Fibroblast of lung (primary cell): ENCODE measurements at regions not wholly inside any gene's neighbourhood (a gene's known extent, or its start where the extent isn't known, plus 50 kb on each side); places are given as distances from the start of the nearest gene placed in this dataset.

Experiments used
- DNase-seq, 2 donors: peaks; one replicate each; pipeline versions ENCODE4 v3.0.0 to v3.0.0-alpha.2; 2010; ENCODE audit warnings: low read depth in 2 of 2
- H2AFZ ChIP-seq: 2 replicates; pipeline ENCODE4 v1.5.1; 2012; ENCODE audit warnings: low read length, control low read depth, inconsistent platforms
- H3K27ac ChIP-seq: 2 replicates; pipeline ENCODE4 v1.5.1; 2011; ENCODE audit warnings: low read length, control low read depth; ENCODE audit not compliant: insufficient read depth
- H3K27me3 ChIP-seq: 2 replicates; pipeline ENCODE4 v1.5.1; 2011; ENCODE audit warnings: mild to moderate bottlenecking, low read length; ENCODE audit not compliant: control insufficient read depth, insufficient read depth
- H3K36me3 ChIP-seq: 2 replicates; pipeline ENCODE4 v1.5.1; 2011; ENCODE audit warnings: low read length; ENCODE audit not compliant: control insufficient read depth, insufficient read depth
- H3K4me1 ChIP-seq: 2 replicates; pipeline ENCODE4 v1.5.1; 2011; ENCODE audit warnings: low read length; ENCODE audit not compliant: control insufficient read depth, insufficient read depth; ENCODE audit errors: extremely low read depth
- H3K4me2 ChIP-seq: 2 replicates; pipeline ENCODE4 v1.5.1; 2011; ENCODE audit warnings: low read length, control low read depth; ENCODE audit not compliant: insufficient read depth; ENCODE audit errors: extremely low read depth
- H3K4me3 ChIP-seq, 4 experiments: fragments of 200-600 bp in 1 of 4; sonication (generic) in 1 of 4; replicated peaks in 1 of 4; 2 replicates each; pipeline ENCODE4 v1.5.1; 2011 to 2016; ENCODE audit warnings: low read length in 4 of 4, low read depth in 3 of 4, mild to moderate bottlenecking in 3 of 4, control low read depth in 2 of 4, inconsistent platforms in 1 of 4, mixed read lengths in 1 of 4; ENCODE audit not compliant: insufficient read depth in 1 of 4; ENCODE audit errors: control extremely low read depth in 1 of 4
- H3K79me2 ChIP-seq: 2 replicates; pipeline ENCODE4 v1.5.1; 2012; ENCODE audit warnings: mild to moderate bottlenecking, low read length, inconsistent platforms; ENCODE audit not compliant: control insufficient read depth, insufficient read depth
- H3K9ac ChIP-seq: 2 replicates; pipeline ENCODE4 v1.5.1; 2011; ENCODE audit warnings: mild to moderate bottlenecking, low read length, control low read depth; ENCODE audit not compliant: insufficient read depth
- H3K9me3 ChIP-seq: 2 replicates; pipeline ENCODE4 v1.5.1; 2012; ENCODE audit warnings: low read depth, low read length; ENCODE audit not compliant: control insufficient read depth, insufficient read depth
- H4K20me1 ChIP-seq: 2 replicates; pipeline ENCODE4 v1.5.1; 2011; ENCODE audit warnings: low read length; ENCODE audit not compliant: control insufficient read depth, insufficient read depth; ENCODE audit errors: extremely low read depth
- CTCF ChIP-seq, 2 donors: IDR thresholded peaks in 1 of 2; conservative IDR thresholded peaks in 1 of 2; 1 replicate in 1 of 2; 2 replicates in 1 of 2; pipeline ENCODE4 v1.5.1; 2011 to 2012; ENCODE audit warnings: low read length in 2 of 2, control low read depth in 1 of 2, inconsistent platforms in 1 of 2, low read depth in 1 of 2, mild to moderate bottlenecking in 1 of 2
- EZH2 ChIP-seq: IDR thresholded peaks from 2 replicates; pipeline ENCODE4 v1.5.1; 2012; ENCODE audit warnings: low read length, control low read depth, mild to moderate bottlenecking; ENCODE audit errors: missing control alignments

- Histone ChIP-seq H3K79me2 (no peaks in the 10 kb centered on the region), H3K27me3 (no peaks in the 10 kb centered on the region), H3K36me3 (no peaks in the 10 kb centered on the region), H3K4me1 (no peaks in the 10 kb centered on the region), H4K20me1 (no peaks in the 10 kb centered on the region), H3K9me3 (no peaks in the 10 kb centered on the region), H2AFZ (no peak overlapping the region), H3K4me2 (no peak overlapping the region), H3K4me3 (no peak overlapping the region), H3K27ac (no peak overlapping the region), H3K9ac (no peak overlapping the region)
- DNase-seq: no peak
- TF ChIP-seq EZH2: no peak
- TF ChIP-seq CTCF (conservative IDR thresholded peaks at IDR 0.05 in 1 of 2, IDR thresholded peaks at IDR 0.05 in 1 of 2; ENCODE audit: low read depth in 1 of 2, low read length in 2 of 2): no peak
These were observed 159.0 kb downstream of the NUP35 start for GRCh38 chr2:183283209-183283608.

- Histone ChIP-seq H3K36me3 (no peaks in the 10 kb centered on the region), H4K20me1 (no peaks in the 10 kb centered on the region), H2AFZ (no peak overlapping the region), H3K4me2 (no peak overlapping the region), H3K4me3 (no peak overlapping the region), H3K4me1 (no peaks in the 10 kb centered on the region), H3K9me3 (no peaks in the 10 kb centered on the region), H3K9ac (no peak overlapping the region), H3K27me3 (no peaks in the 10 kb centered on the region), H3K27ac (no peak overlapping the region), H3K79me2 (no peaks in the 10 kb centered on the region)
- DNase-seq: peak in 1 of 2 donors; percentile 61
- no peak for TF ChIP-seq EZH2
- no peak for TF ChIP-seq CTCF (conservative IDR thresholded peaks at IDR 0.05 in 1 of 2, IDR thresholded peaks at IDR 0.05 in 1 of 2; ENCODE audit: low read depth in 1 of 2, low read length in 2 of 2)
These were observed 160.4 kb downstream of the NUP35 start for GRCh38 chr2:183284606-183285005.

- Histone ChIP-seq H3K27me3 (no peaks in the 10 kb centered on the region), H4K20me1 (no peaks in the 10 kb centered on the region), H3K4me3 (no peak overlapping the region), H3K9ac (no peak overlapping the region), H3K4me2 (no peak overlapping the region), H3K4me1 (no peaks in the 10 kb centered on the region), H2AFZ (no peak overlapping the region), H3K27ac (no peak overlapping the region), H3K9me3 (no peaks in the 10 kb centered on the region), H3K36me3 (no peaks in the 10 kb centered on the region), H3K79me2 (no peaks in the 10 kb centered on the region)
- peak in 1 of 2 donors; percentile 17 for DNase-seq
- TF ChIP-seq EZH2 (no peak), CTCF (conservative IDR thresholded peaks at IDR 0.05 in 1 of 2, IDR thresholded peaks at IDR 0.05 in 1 of 2; ENCODE audit: low read depth in 1 of 2, low read length in 2 of 2) (no peak)
These were observed 167.2 kb downstream of the NUP35 start for GRCh38 chr2:183291436-183291835.
